Adrenal gland (tissue), 9 donors: ENCODE measurements at regions not wholly inside any gene's neighbourhood (a gene's known extent, or its start where the extent isn't known, plus 50 kb on each side); places are given as distances from the start of the nearest gene placed in this dataset.

Experiments used
- DNase-seq, 7 donors: peaks; one replicate each; pipeline ENCODE4 v3.0.0-alpha.2; 2019 to 2020
- H3K27ac ChIP-seq, 5 donors: fragments of 200-600 bp; sonication (generic) in 4 of 5; 1 replicate in 3 of 5; 2 replicates in 2 of 5; pipeline versions ENCODE4 v1.5.1 to v1.8.0; 2016 to 2020; ENCODE audit warnings: mild to moderate bottlenecking in 1 of 5
- H3K27me3 ChIP-seq: fragments of 200-600 bp; 2 replicates; pipeline ENCODE4 v1.8.0; 2021
- H3K36me3 ChIP-seq, 2 donors: fragments of 200-600 bp; replicated peaks in 1 of 2; 1 replicate in 1 of 2; 2 replicates in 1 of 2; pipeline versions ENCODE4 v1.5.1 to v1.8.0; 2018 to 2022
- H3K4me1 ChIP-seq, 2 donors: fragments of 200-600 bp; replicated peaks in 1 of 2; 1 replicate in 1 of 2; 2 replicates in 1 of 2; pipeline versions ENCODE4 v1.5.1 to v1.8.0; 2018 to 2021
- H3K4me3 ChIP-seq, 4 donors: fragments of 200-600 bp; sonication (generic) in 3 of 4; one replicate each; pipeline ENCODE4 v1.5.1; 2016 to 2018
- H3K9me3 ChIP-seq, 3 donors: fragments of 200-600 bp; sonication (generic) in 1 of 3; replicated peaks in 1 of 3; 1 replicate in 2 of 3; 2 replicates in 1 of 3; pipeline versions ENCODE4 v1.5.1 to v1.8.0; 2016 to 2021
- POLR2A ChIP-seq, 2 donors: fragments of 450-650 bp; IDR thresholded peaks; one replicate each; pipeline ENCODE4 v1.6.1; 2017; ENCODE audit warnings: antibody characterized with exemption in 2 of 2, mild to moderate bottlenecking in 2 of 2, moderate library complexity in 1 of 2
- WGBS, 4 donors: extraction: QIAGEN DNeasy Blood & Tissue Kit in 2 of 4; methylation state at CpG; one replicate each; pipeline versions ENCODE4 v1.1.5 to v1.1.7; 2013 to 2017; 5-methylcytosine and 5-hydroxymethylcytosine counted together
- intact Hi-C, 2 donors: fragments of 100-400 bp; cut with DNase I; formaldehyde crosslinking; loops; one replicate each; pipeline versions ENCODE4 v1.14.1 to v1.15.0; 2022 to 2023
- TF ChIP-seq, protein P1 (sequence below), 6 experiments: fragments of 450-650 bp in 4 of 6; fragments of 200-600 bp in 2 of 6; sonication (generic) in 1 of 6; IDR thresholded peaks; 1 replicate in 5 of 6; 2 replicates in 1 of 6; pipeline versions ENCODE4 v1.5.1 to v1.8.0; 2016 to 2021; ENCODE audit warnings: antibody characterized with exemption in 6 of 6, mild to moderate bottlenecking in 2 of 6, moderate library complexity in 1 of 6
- donor health status: healthy with polysubstance abuse.
- donor health status: Bipolar disorder and iron deficiency.
- donor health status: DM: yes; HTN: yes; CAD: no.
- donor health status: DM: no; HTN: no; CAD: no.
- donor health status: DM: no; HTN: no; CAD: no.

DNA sequence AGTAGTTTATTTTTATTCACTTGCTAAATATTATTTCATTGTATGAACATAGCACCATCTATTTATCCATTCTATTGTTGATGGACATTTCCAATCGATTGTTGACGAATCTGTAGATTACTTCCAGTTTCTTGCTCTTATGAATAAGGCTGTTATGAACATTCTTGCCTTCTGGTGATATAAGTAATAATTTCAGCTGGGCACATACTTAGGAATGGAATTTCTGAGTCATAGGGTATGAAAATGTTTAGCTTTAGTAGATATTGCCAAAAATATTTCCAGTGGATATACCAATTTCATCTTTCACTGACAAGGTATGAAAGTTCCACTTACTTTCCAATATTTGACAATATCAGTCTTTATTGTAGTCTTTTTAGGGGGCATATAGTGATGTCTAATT is 468.5 kb downstream of the ETNK1 start:
- 69 to 89% (median 77%) methylated on average over 2 of the region's 2 CpGs for WGBS, 4 donors
- H3K4me3 ChIP-seq = no peak overlapping the region
- no peak for TF ChIP-seq POLR2A (IDR thresholded peaks at IDR 0.05)
- TF ChIP-seq, protein P1, sequence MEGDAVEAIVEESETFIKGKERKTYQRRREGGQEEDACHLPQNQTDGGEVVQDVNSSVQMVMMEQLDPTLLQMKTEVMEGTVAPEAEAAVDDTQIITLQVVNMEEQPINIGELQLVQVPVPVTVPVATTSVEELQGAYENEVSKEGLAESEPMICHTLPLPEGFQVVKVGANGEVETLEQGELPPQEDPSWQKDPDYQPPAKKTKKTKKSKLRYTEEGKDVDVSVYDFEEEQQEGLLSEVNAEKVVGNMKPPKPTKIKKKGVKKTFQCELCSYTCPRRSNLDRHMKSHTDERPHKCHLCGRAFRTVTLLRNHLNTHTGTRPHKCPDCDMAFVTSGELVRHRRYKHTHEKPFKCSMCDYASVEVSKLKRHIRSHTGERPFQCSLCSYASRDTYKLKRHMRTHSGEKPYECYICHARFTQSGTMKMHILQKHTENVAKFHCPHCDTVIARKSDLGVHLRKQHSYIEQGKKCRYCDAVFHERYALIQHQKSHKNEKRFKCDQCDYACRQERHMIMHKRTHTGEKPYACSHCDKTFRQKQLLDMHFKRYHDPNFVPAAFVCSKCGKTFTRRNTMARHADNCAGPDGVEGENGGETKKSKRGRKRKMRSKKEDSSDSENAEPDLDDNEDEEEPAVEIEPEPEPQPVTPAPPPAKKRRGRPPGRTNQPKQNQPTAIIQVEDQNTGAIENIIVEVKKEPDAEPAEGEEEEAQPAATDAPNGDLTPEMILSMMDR (IDR thresholded peaks at IDR 0.05) = no peak
- intact Hi-C loops = no loop called here
- no peaks in the 10 kb centered on the region for H3K4me1 ChIP-seq
- no peak overlapping the region for H3K27ac ChIP-seq
- no peak for DNase-seq
- H3K36me3 ChIP-seq = no peaks in the 10 kb centered on the region
- no peaks in the 10 kb centered on the region for H3K9me3 ChIP-seq
- no peaks in the 10 kb centered on the region for H3K27me3 ChIP-seq

DNA sequence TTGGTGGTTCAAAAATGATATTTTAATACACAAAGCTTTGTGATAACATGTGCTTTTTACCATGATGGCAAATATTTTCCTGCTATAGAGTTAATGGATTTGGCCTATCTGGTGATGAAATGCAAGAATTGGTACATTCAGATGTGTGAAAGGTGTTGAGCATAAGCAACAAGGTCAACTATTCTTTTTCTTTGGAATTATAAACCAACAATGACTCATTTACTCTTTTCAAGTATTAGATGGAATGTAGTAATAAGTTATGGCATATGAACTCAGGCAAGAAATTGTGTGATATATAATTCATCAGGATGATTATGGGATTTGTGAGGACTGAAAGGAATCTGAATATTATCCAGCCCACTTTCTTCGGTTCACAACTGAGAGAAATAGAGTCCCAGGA is 471.4 kb downstream of the ETNK1 start:
- intact Hi-C loops = no loop called here
- Histone ChIP-seq H3K36me3 (no peaks in the 10 kb centered on the region), H3K27me3 (no peaks in the 10 kb centered on the region), H3K4me1 (no peaks in the 10 kb centered on the region), H3K4me3 (no peak overlapping the region), H3K27ac (no peak overlapping the region), H3K9me3 (no peaks in the 10 kb centered on the region)
- WGBS, 4 donors = 74 to 85% (median 76%) methylated on average over 1 of the region's 1 CpG
- no peak for TF ChIP-seq POLR2A (IDR thresholded peaks at IDR 0.05)
- TF ChIP-seq, protein P1 (IDR thresholded peaks at IDR 0.05) = no peak
- DNase-seq = no peak

DNA sequence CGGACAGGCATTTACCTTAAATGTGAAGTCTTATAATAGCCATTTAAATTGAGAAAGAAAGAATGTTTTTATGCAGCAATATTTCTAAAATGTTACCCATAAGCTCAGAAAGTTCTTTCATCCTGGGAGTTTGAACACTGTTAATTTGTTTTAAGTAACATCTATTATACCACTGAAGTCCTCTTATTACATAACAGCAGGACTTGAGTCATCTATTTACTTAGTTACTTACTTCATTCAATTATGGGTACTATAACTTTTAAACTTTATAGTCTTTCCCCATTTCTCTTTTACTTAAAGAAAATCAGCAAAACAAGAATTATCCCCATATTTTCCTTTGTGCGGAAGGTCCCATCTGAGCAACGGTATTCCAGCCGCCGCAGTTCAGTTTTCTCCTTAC is 473.1 kb downstream of the ETNK1 start:
- Histone ChIP-seq H3K36me3 (no peaks in the 10 kb centered on the region), H3K27me3 (no peaks in the 10 kb centered on the region), H3K27ac (no peak overlapping the region), H3K4me1 (no peaks in the 10 kb centered on the region), H3K9me3 (no peaks in the 10 kb centered on the region), H3K4me3 (no peak overlapping the region)
- intact Hi-C loops = no loop called here
- no peak for DNase-seq
- TF ChIP-seq, protein P1 (IDR thresholded peaks at IDR 0.05) = no peak
- no peak for TF ChIP-seq POLR2A (IDR thresholded peaks at IDR 0.05)
- WGBS, 4 donors = 64 to 74% (median 71%) methylated on average over 5 of the region's 5 CpGs

DNA sequence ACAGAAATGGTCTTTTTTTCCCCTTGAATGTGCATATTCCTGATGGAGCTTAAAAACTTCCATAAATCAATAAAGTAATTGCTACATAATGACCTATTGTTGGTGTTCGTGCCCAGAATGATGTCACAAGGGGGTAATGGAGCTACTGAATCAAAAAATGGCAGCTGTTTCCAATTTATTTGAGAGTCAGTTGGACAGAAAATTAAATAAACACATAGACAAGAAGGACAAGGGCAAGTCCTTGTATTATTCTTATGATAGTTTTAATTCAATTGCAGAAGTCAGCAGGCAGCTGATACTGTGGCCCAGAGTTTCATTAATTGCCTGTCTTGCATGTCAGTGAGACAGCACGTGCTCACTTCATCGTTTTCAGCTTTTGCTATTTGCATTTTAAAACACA is 473.5 kb downstream of the ETNK1 start:
- no peak for DNase-seq
- Histone ChIP-seq H3K4me1 (no peaks in the 10 kb centered on the region), H3K9me3 (no peaks in the 10 kb centered on the region), H3K4me3 (no peak overlapping the region), H3K27ac (no peak overlapping the region), H3K36me3 (no peaks in the 10 kb centered on the region), H3K27me3 (no peaks in the 10 kb centered on the region)
- TF ChIP-seq, protein P1 (IDR thresholded peaks at IDR 0.05) = no peak
- no peak for TF ChIP-seq POLR2A (IDR thresholded peaks at IDR 0.05)
- 26 to 36% (median 30%) methylated on average over 3 of the region's 3 CpGs for WGBS, 4 donors
- intact Hi-C loops = no loop called here
